ENCODE measurements at regions not wholly inside any gene's neighbourhood (a gene's known extent, or its start where the extent isn't known, plus 50 kb on each side); places are given as distances from the start of the nearest gene placed in this dataset.

- no peak overlapping the region for H3K4me3 ChIP-seq (ENCODE audit: low read depth, low read length)
- no peak for DNase-seq (ENCODE audit: low read depth)
- TF ChIP-seq CTCF (conservative IDR thresholded peaks at IDR 0.05; ENCODE audit: low read depth, low read length) = no peak
Observed at GRCh38 chr2:156753766-156754165, 317.6 kb downstream of the GPD2 start.

DNA sequence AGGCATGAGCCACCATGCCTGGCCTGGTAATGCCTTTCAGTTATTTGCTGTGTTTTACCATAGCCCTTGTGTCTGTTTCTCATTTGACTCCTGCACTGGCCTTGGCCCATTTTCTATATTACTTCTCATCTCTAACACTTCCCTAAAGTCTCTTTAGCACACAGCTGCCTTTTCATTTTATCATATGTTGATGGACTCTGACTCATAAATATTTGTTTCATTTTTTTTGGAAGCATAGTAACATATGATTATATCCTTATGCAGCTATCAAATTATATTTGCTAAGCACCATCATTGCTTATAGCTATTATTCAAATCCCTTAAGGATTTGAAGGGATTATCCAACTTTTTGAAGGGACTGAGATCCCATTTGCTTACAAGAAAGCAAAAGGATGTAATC lies 320.3 kb downstream of the GPD2 start:
- no peak for DNase-seq (ENCODE audit: low read depth)
- TF ChIP-seq CTCF (conservative IDR thresholded peaks at IDR 0.05; ENCODE audit: low read depth, low read length) = no peak
- no peak overlapping the region for H3K4me3 ChIP-seq (ENCODE audit: low read depth, low read length)

DNA sequence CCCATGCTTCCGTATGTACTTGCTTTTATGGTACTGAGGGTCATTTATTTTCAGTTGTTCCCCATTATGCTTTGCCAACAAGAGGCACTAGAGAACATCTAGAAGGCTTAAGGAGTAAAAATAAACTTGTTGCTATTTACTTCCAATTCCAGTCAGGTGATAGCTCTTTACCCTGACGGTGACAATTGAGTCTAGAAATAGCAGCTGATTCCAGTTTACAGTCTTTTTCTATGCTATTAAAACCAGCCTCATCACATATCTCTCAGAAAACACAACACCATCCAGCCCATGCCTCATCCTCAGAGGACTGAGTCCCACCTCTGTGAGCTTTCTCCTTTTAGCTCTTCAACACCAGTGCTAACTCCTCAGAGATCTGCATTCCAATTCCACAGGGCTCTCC lies 327.0 kb downstream of the GPD2 start:
- H3K4me3 ChIP-seq (ENCODE audit: low read depth, low read length) = no peak overlapping the region
- TF ChIP-seq CTCF (conservative IDR thresholded peaks at IDR 0.05; ENCODE audit: low read depth, low read length) = no peak
- no peak for DNase-seq (ENCODE audit: low read depth)

DNA sequence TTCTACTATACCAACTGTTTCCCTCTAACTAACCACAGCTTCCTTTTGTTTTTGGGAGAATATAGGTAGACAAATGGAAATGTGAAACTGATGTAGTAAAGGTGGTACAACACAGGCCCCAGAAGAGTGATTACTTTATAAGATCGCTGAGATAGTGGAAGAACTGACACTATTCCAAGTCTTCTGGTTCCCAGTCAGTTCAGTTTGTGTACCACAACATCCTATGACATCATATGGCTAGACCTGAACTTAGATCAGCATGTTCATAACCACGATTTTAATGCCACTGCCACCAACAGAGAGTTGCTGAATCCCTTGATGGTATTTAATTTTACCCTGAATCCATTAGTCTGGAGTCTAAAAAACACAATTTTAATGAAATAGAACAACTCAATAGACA lies 328.9 kb downstream of the GPD2 start:
- no peak for DNase-seq (ENCODE audit: low read depth)
- H3K4me3 ChIP-seq (ENCODE audit: low read depth, low read length) = no peak overlapping the region

GRCh38 chr2:156765450-156765849 lies 329.3 kb downstream of the GPD2 start:
- H3K4me3 ChIP-seq (ENCODE audit: low read depth, low read length) = no peak overlapping the region
- DNase-seq (ENCODE audit: low read depth) = no peak
- no peak for TF ChIP-seq CTCF (conservative IDR thresholded peaks at IDR 0.05; ENCODE audit: low read depth, low read length)

More for the DNA sequence above, 328.9 kb downstream of the GPD2 start:
- no peak for TF ChIP-seq CTCF (conservative IDR thresholded peaks at IDR 0.05; ENCODE audit: low read depth, low read length)

DNA sequence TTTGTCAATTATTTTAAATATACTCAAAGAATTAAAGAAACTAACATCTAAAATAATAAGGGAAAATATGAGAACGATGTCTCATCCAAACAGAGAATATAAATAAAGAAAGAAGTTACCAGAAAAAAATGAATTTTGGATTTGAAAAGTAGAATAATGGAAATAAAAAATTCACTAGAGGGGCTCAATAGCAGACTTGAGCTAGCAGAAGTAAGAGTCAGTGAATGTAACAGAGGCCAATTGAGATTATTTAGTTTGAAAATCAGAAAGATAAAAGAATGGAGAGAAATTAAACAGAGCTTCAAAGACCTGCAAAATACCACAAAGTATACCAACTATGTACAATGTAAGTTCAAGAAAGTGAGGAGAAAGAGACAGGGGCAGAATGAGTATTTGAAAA lies 333.6 kb downstream of the GPD2 start:
- no peak overlapping the region for H3K4me3 ChIP-seq (ENCODE audit: low read depth, low read length)
- no peak for DNase-seq (ENCODE audit: low read depth)
- no peak for TF ChIP-seq CTCF (conservative IDR thresholded peaks at IDR 0.05; ENCODE audit: low read depth, low read length)

DNA sequence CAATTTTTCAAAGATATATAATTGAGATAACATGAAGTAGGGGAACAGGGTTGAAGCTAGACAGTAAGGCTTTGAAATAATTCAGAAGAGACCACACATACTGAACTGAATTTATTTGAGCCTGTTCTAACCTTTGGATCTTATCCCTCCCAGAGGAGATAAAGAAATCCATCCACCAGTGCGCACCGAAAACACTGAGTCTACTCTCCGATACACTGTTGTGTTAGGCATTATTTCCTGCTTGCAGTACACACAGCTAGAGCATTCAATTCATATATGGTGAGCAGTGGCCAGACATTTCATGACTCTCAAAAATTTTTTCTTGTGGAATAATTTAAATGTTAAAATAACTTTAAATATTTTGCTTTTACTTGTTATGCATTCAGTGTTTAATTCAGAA lies 342.7 kb downstream of the GPD2 start:
- no peak for DNase-seq (ENCODE audit: low read depth)
- no peak for TF ChIP-seq CTCF (conservative IDR thresholded peaks at IDR 0.05; ENCODE audit: low read depth, low read length)

More for the DNA sequence above, 342.7 kb downstream of the GPD2 start:
- H3K4me3 ChIP-seq (ENCODE audit: low read depth, low read length) = no peak overlapping the region
